K562 (cell line): ENCODE measurements at regions not wholly inside any gene's neighbourhood (a gene's known extent, or its start where the extent isn't known, plus 50 kb on each side); places are given as distances from the start of the nearest gene placed in this dataset.

Experiments
- HCFC1 ChIP-seq: IDR thresholded peaks from 2 replicates; pipeline ENCODE4 v1.6.1; 2012; ENCODE audit warnings: low read depth, low read length, improper control_type of control experiment
- HDAC3 ChIP-seq: fragments of 450-650 bp; IDR thresholded peaks from 2 replicates; pipeline ENCODE4 v1.6.1; 2018; ENCODE audit warnings: borderline replicate concordance, mild to moderate bottlenecking, moderate library complexity; ENCODE audit not compliant: partially characterized antibody
- JUN ChIP-seq, 2 experiments: sonication (generic) in 1 of 2; formaldehyde crosslinking in 1 of 2; IDR thresholded peaks; 2 replicates each; pipeline versions ENCODE4 v1.6.1 to v1.8.0; 2012 to 2022; ENCODE audit warnings: borderline replicate concordance in 2 of 2, mild to moderate bottlenecking in 2 of 2, improper control_type of control experiment in 1 of 2, low read depth in 1 of 2, low read length in 1 of 2, missing genetic modification reagents in 1 of 2
- TCF7L2 ChIP-seq: fragments of 150-350 bp; IDR thresholded peaks from 2 replicates; pipeline ENCODE4 v1.6.1; 2016; ENCODE audit warnings: low read depth, mild to moderate bottlenecking, low read length, moderate library complexity
- ZBED1 ChIP-seq: IDR thresholded peaks from 2 replicates; pipeline ENCODE4 v1.6.1; 2014
- ZNF24 ChIP-seq: fragments of 450-650 bp; IDR thresholded peaks from 2 replicates; pipeline ENCODE4 v1.6.1; 2016
- ZNF274 ChIP-seq: IDR thresholded peaks from 2 replicates; pipeline ENCODE4 v1.6.1; 2011; ENCODE audit warnings: low read depth, mild to moderate bottlenecking, low read length, moderate library complexity, borderline replicate concordance
- TF ChIP-seq, protein P1 (sequence below): fragments of 450-650 bp; IDR thresholded peaks from 2 replicates; pipeline ENCODE4 v1.7.0; 2016; ENCODE audit warnings: borderline replicate concordance
- TF ChIP-seq, protein P2 (sequence below): fragments of 450-650 bp; IDR thresholded peaks from 2 replicates; pipeline ENCODE4 v1.6.1; 2016; ENCODE audit warnings: mild to moderate bottlenecking, moderate library complexity
- TF ChIP-seq, protein P3 (sequence below), 2 experiments: IDR thresholded peaks in 1 of 2; conservative IDR thresholded peaks in 1 of 2; 2 replicates each; pipeline ENCODE4 v1.6.1; 2016; ENCODE audit warnings: low read depth in 2 of 2, mild to moderate bottlenecking in 1 of 2, missing compliant biosample characterization in 1 of 2, missing genetic modification characterization in 1 of 2, moderate library complexity in 1 of 2

DNA sequence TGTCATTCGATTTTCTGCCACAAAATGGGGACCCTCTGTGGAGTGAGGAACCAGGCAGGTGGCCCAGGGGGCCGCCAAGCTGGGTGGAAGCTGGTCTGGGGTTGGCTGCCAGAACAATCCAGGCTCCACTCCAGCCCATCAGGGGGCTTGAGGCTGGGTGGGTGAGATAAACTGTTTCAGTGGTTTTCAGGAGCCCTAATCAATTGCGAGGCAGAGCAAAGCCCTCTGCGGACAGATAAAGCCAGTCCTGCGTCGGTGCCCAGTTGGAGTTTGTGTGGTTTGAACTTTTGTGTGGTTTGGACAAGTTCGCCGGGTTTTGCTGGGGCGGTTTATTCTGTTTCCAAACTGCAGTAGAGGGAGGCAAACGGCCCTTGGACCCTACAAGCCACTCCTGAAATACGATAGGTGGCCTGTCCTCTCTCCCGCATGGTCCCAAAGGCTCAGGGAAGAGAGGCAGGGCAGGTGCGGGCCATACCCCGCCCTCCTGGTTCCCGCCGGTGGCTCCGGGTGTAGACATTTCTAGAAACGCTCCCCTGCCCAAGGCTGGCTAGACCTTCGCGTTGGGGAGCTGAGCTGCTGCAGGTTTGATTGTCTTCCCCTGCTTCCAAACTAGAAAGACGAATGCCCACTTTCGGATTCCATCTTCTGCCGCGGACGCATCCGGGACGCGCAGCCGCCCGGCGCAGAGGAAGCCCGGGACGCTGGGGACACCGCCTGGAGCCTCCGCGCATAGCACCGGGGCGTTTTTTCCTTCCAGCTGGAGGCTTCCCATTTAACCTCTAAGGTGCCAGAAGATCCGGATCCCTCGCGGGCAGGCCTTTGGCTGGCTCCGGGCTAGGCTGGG is 169.0 kb upstream of the BCOR start (continued):
- TF ChIP-seq ZBED1: no peak
- TF ChIP-seq, protein P1, sequence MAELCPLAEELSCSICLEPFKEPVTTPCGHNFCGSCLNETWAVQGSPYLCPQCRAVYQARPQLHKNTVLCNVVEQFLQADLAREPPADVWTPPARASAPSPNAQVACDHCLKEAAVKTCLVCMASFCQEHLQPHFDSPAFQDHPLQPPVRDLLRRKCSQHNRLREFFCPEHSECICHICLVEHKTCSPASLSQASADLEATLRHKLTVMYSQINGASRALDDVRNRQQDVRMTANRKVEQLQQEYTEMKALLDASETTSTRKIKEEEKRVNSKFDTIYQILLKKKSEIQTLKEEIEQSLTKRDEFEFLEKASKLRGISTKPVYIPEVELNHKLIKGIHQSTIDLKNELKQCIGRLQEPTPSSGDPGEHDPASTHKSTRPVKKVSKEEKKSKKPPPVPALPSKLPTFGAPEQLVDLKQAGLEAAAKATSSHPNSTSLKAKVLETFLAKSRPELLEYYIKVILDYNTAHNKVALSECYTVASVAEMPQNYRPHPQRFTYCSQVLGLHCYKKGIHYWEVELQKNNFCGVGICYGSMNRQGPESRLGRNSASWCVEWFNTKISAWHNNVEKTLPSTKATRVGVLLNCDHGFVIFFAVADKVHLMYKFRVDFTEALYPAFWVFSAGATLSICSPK: no peak
- TF ChIP-seq, protein P2, sequence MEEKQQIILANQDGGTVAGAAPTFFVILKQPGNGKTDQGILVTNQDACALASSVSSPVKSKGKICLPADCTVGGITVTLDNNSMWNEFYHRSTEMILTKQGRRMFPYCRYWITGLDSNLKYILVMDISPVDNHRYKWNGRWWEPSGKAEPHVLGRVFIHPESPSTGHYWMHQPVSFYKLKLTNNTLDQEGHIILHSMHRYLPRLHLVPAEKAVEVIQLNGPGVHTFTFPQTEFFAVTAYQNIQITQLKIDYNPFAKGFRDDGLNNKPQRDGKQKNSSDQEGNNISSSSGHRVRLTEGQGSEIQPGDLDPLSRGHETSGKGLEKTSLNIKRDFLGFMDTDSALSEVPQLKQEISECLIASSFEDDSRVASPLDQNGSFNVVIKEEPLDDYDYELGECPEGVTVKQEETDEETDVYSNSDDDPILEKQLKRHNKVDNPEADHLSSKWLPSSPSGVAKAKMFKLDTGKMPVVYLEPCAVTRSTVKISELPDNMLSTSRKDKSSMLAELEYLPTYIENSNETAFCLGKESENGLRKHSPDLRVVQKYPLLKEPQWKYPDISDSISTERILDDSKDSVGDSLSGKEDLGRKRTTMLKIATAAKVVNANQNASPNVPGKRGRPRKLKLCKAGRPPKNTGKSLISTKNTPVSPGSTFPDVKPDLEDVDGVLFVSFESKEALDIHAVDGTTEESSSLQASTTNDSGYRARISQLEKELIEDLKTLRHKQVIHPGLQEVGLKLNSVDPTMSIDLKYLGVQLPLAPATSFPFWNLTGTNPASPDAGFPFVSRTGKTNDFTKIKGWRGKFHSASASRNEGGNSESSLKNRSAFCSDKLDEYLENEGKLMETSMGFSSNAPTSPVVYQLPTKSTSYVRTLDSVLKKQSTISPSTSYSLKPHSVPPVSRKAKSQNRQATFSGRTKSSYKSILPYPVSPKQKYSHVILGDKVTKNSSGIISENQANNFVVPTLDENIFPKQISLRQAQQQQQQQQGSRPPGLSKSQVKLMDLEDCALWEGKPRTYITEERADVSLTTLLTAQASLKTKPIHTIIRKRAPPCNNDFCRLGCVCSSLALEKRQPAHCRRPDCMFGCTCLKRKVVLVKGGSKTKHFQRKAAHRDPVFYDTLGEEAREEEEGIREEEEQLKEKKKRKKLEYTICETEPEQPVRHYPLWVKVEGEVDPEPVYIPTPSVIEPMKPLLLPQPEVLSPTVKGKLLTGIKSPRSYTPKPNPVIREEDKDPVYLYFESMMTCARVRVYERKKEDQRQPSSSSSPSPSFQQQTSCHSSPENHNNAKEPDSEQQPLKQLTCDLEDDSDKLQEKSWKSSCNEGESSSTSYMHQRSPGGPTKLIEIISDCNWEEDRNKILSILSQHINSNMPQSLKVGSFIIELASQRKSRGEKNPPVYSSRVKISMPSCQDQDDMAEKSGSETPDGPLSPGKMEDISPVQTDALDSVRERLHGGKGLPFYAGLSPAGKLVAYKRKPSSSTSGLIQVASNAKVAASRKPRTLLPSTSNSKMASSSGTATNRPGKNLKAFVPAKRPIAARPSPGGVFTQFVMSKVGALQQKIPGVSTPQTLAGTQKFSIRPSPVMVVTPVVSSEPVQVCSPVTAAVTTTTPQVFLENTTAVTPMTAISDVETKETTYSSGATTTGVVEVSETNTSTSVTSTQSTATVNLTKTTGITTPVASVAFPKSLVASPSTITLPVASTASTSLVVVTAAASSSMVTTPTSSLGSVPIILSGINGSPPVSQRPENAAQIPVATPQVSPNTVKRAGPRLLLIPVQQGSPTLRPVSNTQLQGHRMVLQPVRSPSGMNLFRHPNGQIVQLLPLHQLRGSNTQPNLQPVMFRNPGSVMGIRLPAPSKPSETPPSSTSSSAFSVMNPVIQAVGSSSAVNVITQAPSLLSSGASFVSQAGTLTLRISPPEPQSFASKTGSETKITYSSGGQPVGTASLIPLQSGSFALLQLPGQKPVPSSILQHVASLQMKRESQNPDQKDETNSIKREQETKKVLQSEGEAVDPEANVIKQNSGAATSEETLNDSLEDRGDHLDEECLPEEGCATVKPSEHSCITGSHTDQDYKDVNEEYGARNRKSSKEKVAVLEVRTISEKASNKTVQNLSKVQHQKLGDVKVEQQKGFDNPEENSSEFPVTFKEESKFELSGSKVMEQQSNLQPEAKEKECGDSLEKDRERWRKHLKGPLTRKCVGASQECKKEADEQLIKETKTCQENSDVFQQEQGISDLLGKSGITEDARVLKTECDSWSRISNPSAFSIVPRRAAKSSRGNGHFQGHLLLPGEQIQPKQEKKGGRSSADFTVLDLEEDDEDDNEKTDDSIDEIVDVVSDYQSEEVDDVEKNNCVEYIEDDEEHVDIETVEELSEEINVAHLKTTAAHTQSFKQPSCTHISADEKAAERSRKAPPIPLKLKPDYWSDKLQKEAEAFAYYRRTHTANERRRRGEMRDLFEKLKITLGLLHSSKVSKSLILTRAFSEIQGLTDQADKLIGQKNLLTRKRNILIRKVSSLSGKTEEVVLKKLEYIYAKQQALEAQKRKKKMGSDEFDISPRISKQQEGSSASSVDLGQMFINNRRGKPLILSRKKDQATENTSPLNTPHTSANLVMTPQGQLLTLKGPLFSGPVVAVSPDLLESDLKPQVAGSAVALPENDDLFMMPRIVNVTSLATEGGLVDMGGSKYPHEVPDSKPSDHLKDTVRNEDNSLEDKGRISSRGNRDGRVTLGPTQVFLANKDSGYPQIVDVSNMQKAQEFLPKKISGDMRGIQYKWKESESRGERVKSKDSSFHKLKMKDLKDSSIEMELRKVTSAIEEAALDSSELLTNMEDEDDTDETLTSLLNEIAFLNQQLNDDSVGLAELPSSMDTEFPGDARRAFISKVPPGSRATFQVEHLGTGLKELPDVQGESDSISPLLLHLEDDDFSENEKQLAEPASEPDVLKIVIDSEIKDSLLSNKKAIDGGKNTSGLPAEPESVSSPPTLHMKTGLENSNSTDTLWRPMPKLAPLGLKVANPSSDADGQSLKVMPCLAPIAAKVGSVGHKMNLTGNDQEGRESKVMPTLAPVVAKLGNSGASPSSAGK: no peak
- TF ChIP-seq HDAC3: no peak
- TF ChIP-seq, protein P3, sequence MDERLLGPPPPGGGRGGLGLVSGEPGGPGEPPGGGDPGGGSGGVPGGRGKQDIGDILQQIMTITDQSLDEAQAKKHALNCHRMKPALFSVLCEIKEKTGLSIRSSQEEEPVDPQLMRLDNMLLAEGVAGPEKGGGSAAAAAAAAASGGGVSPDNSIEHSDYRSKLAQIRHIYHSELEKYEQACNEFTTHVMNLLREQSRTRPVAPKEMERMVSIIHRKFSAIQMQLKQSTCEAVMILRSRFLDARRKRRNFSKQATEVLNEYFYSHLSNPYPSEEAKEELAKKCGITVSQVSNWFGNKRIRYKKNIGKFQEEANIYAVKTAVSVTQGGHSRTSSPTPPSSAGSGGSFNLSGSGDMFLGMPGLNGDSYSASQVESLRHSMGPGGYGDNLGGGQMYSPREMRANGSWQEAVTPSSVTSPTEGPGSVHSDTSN (CRISPR knock-in tag; IDR thresholded peaks at IDR 0.05; ENCODE audit: low read depth): no peak
- TF ChIP-seq, protein P3 (tag; conservative IDR thresholded peaks at IDR 0.05; ENCODE audit: low read depth): no peak
- no peak for TF ChIP-seq JUN (IDR thresholded peaks at IDR 0.05; ENCODE audit: borderline replicate concordance, low read depth, low read length)
- no peak for TF ChIP-seq JUN (CRISPR knock-in tag; IDR thresholded peaks at IDR 0.05; ENCODE audit: borderline replicate concordance)
- TF ChIP-seq HCFC1: no peak
- no peak for TF ChIP-seq TCF7L2
- TF ChIP-seq ZNF274: no peak
- TF ChIP-seq ZNF24: no peak
